ENCODE measurements at regions not wholly inside any gene's neighbourhood (a gene's known extent, or its start where the extent isn't known, plus 50 kb on each side); places are given as distances from the start of the nearest gene placed in this dataset.

- Histone ChIP-seq H3K4me1 (no peaks in the 10 kb centered on the region), H3K36me3 (no peaks in the 10 kb centered on the region), H3K4me3 (no peak overlapping the region), H3K27me3 (ENCODE audit: low read depth) (no peaks in the 10 kb centered on the region), H3K9me3 (no peaks in the 10 kb centered on the region), H3K27ac (no peak overlapping the region)
- intact Hi-C loops (cut with DNase I), result no loop called here
- DNase-seq (no peak), ATAC-seq (peak in 1 of 2 donors; percentile 38)
- TF ChIP-seq CTCF (IDR thresholded peaks at IDR 0.05), result no peak
Measured at GRCh38 chr17:65287040-65287439, 149.9 kb downstream of the RGS9 start.

GRCh38 chr17:65283704-65284103, 146.5 kb downstream of the RGS9 start:
- H3K27me3 ChIP-seq (ENCODE audit: low read depth), result no peaks in the 10 kb centered on the region
- intact Hi-C loops (cut with DNase I), result no loop called here

GRCh38 chr17:65279456-65279855, 142.3 kb downstream of the RGS9 start:
- Histone ChIP-seq H3K4me3 (no peak overlapping the region), H3K27me3 (ENCODE audit: low read depth) (no peaks in the 10 kb centered on the region), H3K36me3 (no peaks in the 10 kb centered on the region), H3K27ac (no peak overlapping the region), H3K4me1 (peaks cover 13% of the 10 kb centered on the region), H3K9me3 (no peaks in the 10 kb centered on the region)
- intact Hi-C loops (cut with DNase I), result no loop called here
- DNase-seq, result no peak
- ATAC-seq, result no peak
- no peak for TF ChIP-seq CTCF (IDR thresholded peaks at IDR 0.05)

More at GRCh38 chr17:65283704-65284103, 146.5 kb downstream of the RGS9 start:
- ATAC-seq, result no peak
- Histone ChIP-seq H3K27ac (no peak overlapping the region), H3K9me3 (no peaks in the 10 kb centered on the region), H3K36me3 (no peaks in the 10 kb centered on the region), H3K4me1 (peaks cover 1% of the 10 kb centered on the region), H3K4me3 (no peak overlapping the region)
- DNase-seq, result no peak
- no peak for TF ChIP-seq CTCF (IDR thresholded peaks at IDR 0.05)

- Histone ChIP-seq H3K9me3 (no peaks in the 10 kb centered on the region), H3K36me3 (no peaks in the 10 kb centered on the region), H3K27me3 (ENCODE audit: low read depth) (no peaks in the 10 kb centered on the region), H3K27ac (no peak overlapping the region), H3K4me1 (peaks cover 13% of the 10 kb centered on the region), H3K4me3 (no peak overlapping the region)
- no peak for TF ChIP-seq CTCF (IDR thresholded peaks at IDR 0.05)
- DNase-seq (no peak), ATAC-seq (no peak)
- intact Hi-C loops (cut with DNase I), result no loop called here
Measured at GRCh38 chr17:65278820-65279184, 141.6 kb downstream of the RGS9 start.

- intact Hi-C loops (cut with DNase I), result no loop called here
- TF ChIP-seq CTCF (IDR thresholded peaks at IDR 0.05), result peak; percentile 72
- Histone ChIP-seq H3K27ac (no peak overlapping the region), H3K27me3 (ENCODE audit: low read depth) (no peaks in the 10 kb centered on the region), H3K4me3 (peak overlapping the region; percentile 4), H3K4me1 (peaks cover 13% of the 10 kb centered on the region), H3K36me3 (no peaks in the 10 kb centered on the region), H3K9me3 (no peaks in the 10 kb centered on the region)
- DNase-seq (peak; percentile 50), ATAC-seq (peak; percentile 82 to 87)
Measured at GRCh38 chr17:65278050-65278819, 141.1 kb downstream of the RGS9 start.

Data from lower lobe of right lung (tissue), 2 donors.